H1 (cell line): ENCODE measurements at regions not wholly inside any gene's neighbourhood (a gene's known extent, or its start where the extent isn't known, plus 50 kb on each side); places are given as distances from the start of the nearest gene placed in this dataset.

Experiments
- CTCF ChIA-PET: fragments of 300-600 bp; sonication (Branson Sonifier 250); formaldehyde crosslinking; loops from one replicate; lab custom pipeline; 2021; ENCODE audit not compliant: partially characterized antibody; lab: Charles Lee
- POLR2A ChIA-PET: fragments of 300-600 bp; sonication (Branson Sonifier 250); formaldehyde crosslinking; loops from one replicate; lab custom pipeline; 2021; ENCODE audit warnings: inconsistent platforms; ENCODE audit not compliant: partially characterized antibody; lab: Charles Lee
- DNase-seq, 2 experiments: peaks; one replicate each; pipeline versions ENCODE4 v3.0.0 to v3.0.0-alpha.2; 2010 to 2022; ENCODE audit warnings: low spot score in 2 of 2, low read depth in 1 of 2, mixed read lengths in 1 of 2
- FAIRE-seq: peaks from 2 replicates; lab custom pipeline; 2011; peaks lifted over from hg19 to GRCh38; lab: Jason Lieb, UNC
- H2AFZ ChIP-seq: 2 replicates; pipeline ENCODE4 v1.8.1; 2012; ENCODE audit warnings: low read length, inconsistent platforms
- H2AK5ac ChIP-seq: 2 replicates; pipeline ENCODE4 v1.6.1; 2013; ENCODE audit warnings: low read depth, low read length
- H2BK120ac ChIP-seq: replicated peaks from 2 replicates; pipeline ENCODE3; 2013; ENCODE audit warnings: low read depth, low read length, inconsistent platforms
- H2BK12ac ChIP-seq: 2 replicates; pipeline ENCODE4 v1.6.1; 2013; ENCODE audit warnings: low read depth, low read length
- H2BK15ac ChIP-seq: 2 replicates; pipeline ENCODE4 v1.6.1; 2013; ENCODE audit warnings: low read length
- H2BK20ac ChIP-seq: 2 replicates; pipeline ENCODE4 v1.6.1; 2013; ENCODE audit warnings: low read length
- H2BK5ac ChIP-seq: 2 replicates; pipeline ENCODE4 v1.6.1; 2013; ENCODE audit warnings: low read depth, low read length
- H3K14ac ChIP-seq: 2 replicates; pipeline ENCODE4 v1.6.1; 2013; ENCODE audit warnings: inconsistent platforms; ENCODE audit not compliant: insufficient read length
- H3K18ac ChIP-seq: 2 replicates; pipeline ENCODE4 v1.6.1; 2013; ENCODE audit warnings: low read length; ENCODE audit errors: extremely low read depth
- H3K23ac ChIP-seq: 2 replicates; pipeline ENCODE4 v1.6.1; 2013; ENCODE audit warnings: inconsistent platforms; ENCODE audit not compliant: insufficient read length
- H3K23me2 ChIP-seq: 2 replicates; pipeline ENCODE4 v1.6.1; 2013; ENCODE audit warnings: low read depth, low read length
- H3K27ac ChIP-seq: 2 replicates; pipeline ENCODE4 v1.6.1; 2011; ENCODE audit warnings: low read depth, low read length, inconsistent platforms
- H3K27me3 ChIP-seq, 4 experiments: replicated peaks in 1 of 4; 1 replicate in 1 of 4; 2 replicates in 3 of 4; pipeline versions ENCODE4 v1.6.1 to v1.8.1; 2011 to 2013; ENCODE audit warnings: low read length in 3 of 4, mild to moderate bottlenecking in 3 of 4, inconsistent platforms in 2 of 4, mixed read lengths in 2 of 4, moderate library complexity in 1 of 4; ENCODE audit not compliant: control insufficient read depth in 3 of 4, insufficient read depth in 3 of 4; ENCODE audit errors: extremely low read depth in 1 of 4
- H3K36me3 ChIP-seq, 4 experiments: 2 replicates each; pipeline versions ENCODE4 v1.6.1 to v1.8.1; 2011 to 2013; ENCODE audit warnings: mild to moderate bottlenecking in 4 of 4, low read length in 3 of 4, moderate library complexity in 2 of 4, control low read depth in 1 of 4, inconsistent platforms in 1 of 4; ENCODE audit not compliant: insufficient read depth in 4 of 4, control insufficient read depth in 2 of 4
- H3K4ac ChIP-seq: replicated peaks from 2 replicates; pipeline ENCODE3; 2013; ENCODE audit warnings: low read length, low read depth, mixed read lengths, inconsistent platforms; ENCODE audit not compliant: insufficient read length
- H3K4me1 ChIP-seq, 4 experiments: replicated peaks in 1 of 4; 1 replicate in 1 of 4; 2 replicates in 3 of 4; pipeline versions ENCODE4 v1.6.1 to v1.8.1; 2011 to 2013; ENCODE audit warnings: low read length in 3 of 4, inconsistent platforms in 2 of 4, mixed read lengths in 1 of 4; ENCODE audit not compliant: insufficient read depth in 4 of 4, control insufficient read depth in 3 of 4
- H3K4me2 ChIP-seq, 2 experiments: 2 replicates each; pipeline versions ENCODE4 v1.6.1 to v1.8.1; 2011 to 2013; ENCODE audit warnings: low read depth in 2 of 2, low read length in 2 of 2, control low read depth in 1 of 2, inconsistent platforms in 1 of 2, mild to moderate bottlenecking in 1 of 2; ENCODE audit not compliant: insufficient read depth in 1 of 2
- H3K4me3 ChIP-seq, 4 experiments: fragments of 200-600, 300-600 bp in 1 of 4; sonication (generic), shearing (Covaris generic), sonication (Bioruptor Twin) in 1 of 4; 2 replicates each; pipeline versions ENCODE4 v1.5.1 to v1.8.1; 2011 to 2016; ENCODE audit warnings: low read length in 4 of 4, low read depth in 3 of 4, control low read depth in 2 of 4, inconsistent platforms in 2 of 4, mild to moderate bottlenecking in 2 of 4, mixed read lengths in 1 of 4, moderate library complexity in 1 of 4; ENCODE audit not compliant: insufficient read depth in 2 of 4; ENCODE audit errors: extremely low read depth in 1 of 4
- H3K56ac ChIP-seq: replicated peaks from 2 replicates; pipeline ENCODE3; 2013; ENCODE audit warnings: low read depth, mild to moderate bottlenecking, mixed read lengths, low read length, inconsistent platforms; ENCODE audit not compliant: insufficient read length
- H3K79me1 ChIP-seq: 2 replicates; pipeline ENCODE4 v1.6.1; 2013; ENCODE audit warnings: low read depth, low read length, control low read depth
- H3K79me2 ChIP-seq, 2 experiments: 2 replicates each; pipeline versions ENCODE4 v1.6.1 to v1.8.1; 2012 to 2013; ENCODE audit warnings: low read length in 2 of 2, mild to moderate bottlenecking in 2 of 2, inconsistent platforms in 1 of 2; ENCODE audit not compliant: insufficient read depth in 2 of 2, control insufficient read depth in 1 of 2
- H3K9ac ChIP-seq, 4 experiments: replicated peaks in 1 of 4; 1 replicate in 1 of 4; 2 replicates in 3 of 4; pipeline versions ENCODE4 v1.6.1 to v1.8.1; 2011 to 2013; ENCODE audit warnings: low read depth in 3 of 4, low read length in 3 of 4, control low read depth in 2 of 4, mild to moderate bottlenecking in 2 of 4, moderate library complexity in 2 of 4, inconsistent platforms in 1 of 4; ENCODE audit errors: extremely low read depth in 1 of 4
- H3K9me3 ChIP-seq, 2 experiments: 2 replicates each; pipeline versions ENCODE4 v1.6.1 to v1.8.1; 2012 to 2013; ENCODE audit warnings: mild to moderate bottlenecking in 2 of 2, moderate library complexity in 2 of 2, control low read depth in 1 of 2, inconsistent platforms in 1 of 2, low read depth in 1 of 2, low read length in 1 of 2, mixed read lengths in 1 of 2; ENCODE audit not compliant: insufficient read depth in 2 of 2
- H4K20me1 ChIP-seq, 2 experiments: replicated peaks in 1 of 2; 2 replicates each; pipeline versions ENCODE3 to v1.8.1; 2011 to 2013; ENCODE audit warnings: inconsistent platforms in 2 of 2, low read length in 2 of 2, mild to moderate bottlenecking in 1 of 2; ENCODE audit not compliant: insufficient read depth in 2 of 2, control insufficient read depth in 1 of 2
- H4K5ac ChIP-seq: 2 replicates; pipeline ENCODE4 v1.6.1; 2013; ENCODE audit warnings: low read length, low read depth, mixed read lengths, inconsistent platforms; ENCODE audit not compliant: insufficient read length
- H4K8ac ChIP-seq: 2 replicates; pipeline ENCODE4 v1.8.0; 2013; ENCODE audit warnings: mild to moderate bottlenecking, moderate library complexity, low read length, inconsistent platforms; ENCODE audit not compliant: insufficient read depth; ENCODE audit errors: extremely low read depth
- H4K91ac ChIP-seq: replicated peaks from 2 replicates; pipeline ENCODE3; 2013; ENCODE audit warnings: low read length, mixed read lengths, inconsistent platforms; ENCODE audit not compliant: insufficient read length
- BRCA1 ChIP-seq: IDR thresholded peaks from 2 replicates; pipeline ENCODE4 v1.6.1; 2012; ENCODE audit warnings: low read depth, low read length, improper control_type of control experiment
- RNF2 ChIP-seq: fragments of 200-900, 300-1000 bp; sonication (generic); IDR thresholded peaks from 2 replicates; pipeline ENCODE4 v1.7.1; 2016; ENCODE audit warnings: borderline replicate concordance, low read depth, mild to moderate bottlenecking, antibody characterized with exemption, low read length; ENCODE audit not compliant: poor library complexity, severe bottlenecking; ENCODE audit errors: missing control alignments

GRCh38 chrY:12292542-12292941, 408.5 kb upstream of the USP9Y start:
- H3K36me3 ChIP-seq = no peaks in the 10 kb centered on the region; a peak in 1 of 8 replicates
- no peak overlapping the region for H4K5ac ChIP-seq
- H3K79me2 ChIP-seq = no peaks in the 10 kb centered on the region
- no peak overlapping the region for H2BK20ac ChIP-seq
- H3K14ac ChIP-seq = no peak overlapping the region
- POLR2A ChIA-PET = no interaction called here
- H2AFZ ChIP-seq = no peak overlapping the region
- H3K18ac ChIP-seq = no peak overlapping the region
- H3K27me3 ChIP-seq = no peaks in the 10 kb centered on the region
- H2BK5ac ChIP-seq = no peak overlapping the region
- H3K4me3 ChIP-seq = no peak overlapping the region
- TF ChIP-seq BRCA1 (no peak), RNF2 (no peak)
- TF ChIP-seq, all 59 proteins: peak for 0
- Histone ChIP-seq H3K23ac (no peak overlapping the region), H3K4me1 (no peaks in the 10 kb centered on the region), H3K23me2 (no peaks in the 10 kb centered on the region), H4K8ac (no peak overlapping the region), H4K20me1 (no peaks in the 10 kb centered on the region), H3K56ac (no peak overlapping the region), H3K4me2 (no peak overlapping the region), H2BK15ac (no peak overlapping the region), H2BK12ac (no peak overlapping the region), H3K9ac (no peak overlapping the region), H3K27ac (no peak overlapping the region), H4K91ac (no peak overlapping the region), H2AK5ac (no peak overlapping the region), H2BK120ac (no peak overlapping the region), H3K79me1 (no peaks in the 10 kb centered on the region), H3K9me3 (peaks cover 0 to 25% of the 10 kb centered on the region in 2 experiments; a peak in 3 of 4 replicates), H3K4ac (no peak overlapping the region)
- no peak for DNase-seq
- CTCF ChIA-PET = no interaction called here
- FAIRE-seq = no peak
